D721Med (cell line): ENCODE measurements at regions not wholly inside any gene's neighbourhood (a gene's known extent, or its start where the extent isn't known, plus 50 kb on each side); places are given as distances from the start of the nearest gene placed in this dataset.

Experiments used
- DNase-seq: peaks from one replicate; pipeline ENCODE4 v3.0.0; 2011; ENCODE audit warnings: low spot score; ENCODE audit not compliant: insufficient read length
- FAIRE-seq: peaks from 2 replicates; lab custom pipeline; 2011; peaks lifted over from hg19 to GRCh38; lab: Jason Lieb, UNC
- TF ChIP-seq, protein P1 (sequence below): IDR thresholded peaks from 2 replicates; pipeline ENCODE4 v1.5.1; 2012; ENCODE audit warnings: mild to moderate bottlenecking, control low read depth; ENCODE audit not compliant: insufficient read depth; ENCODE audit errors: missing control alignments

DNA sequence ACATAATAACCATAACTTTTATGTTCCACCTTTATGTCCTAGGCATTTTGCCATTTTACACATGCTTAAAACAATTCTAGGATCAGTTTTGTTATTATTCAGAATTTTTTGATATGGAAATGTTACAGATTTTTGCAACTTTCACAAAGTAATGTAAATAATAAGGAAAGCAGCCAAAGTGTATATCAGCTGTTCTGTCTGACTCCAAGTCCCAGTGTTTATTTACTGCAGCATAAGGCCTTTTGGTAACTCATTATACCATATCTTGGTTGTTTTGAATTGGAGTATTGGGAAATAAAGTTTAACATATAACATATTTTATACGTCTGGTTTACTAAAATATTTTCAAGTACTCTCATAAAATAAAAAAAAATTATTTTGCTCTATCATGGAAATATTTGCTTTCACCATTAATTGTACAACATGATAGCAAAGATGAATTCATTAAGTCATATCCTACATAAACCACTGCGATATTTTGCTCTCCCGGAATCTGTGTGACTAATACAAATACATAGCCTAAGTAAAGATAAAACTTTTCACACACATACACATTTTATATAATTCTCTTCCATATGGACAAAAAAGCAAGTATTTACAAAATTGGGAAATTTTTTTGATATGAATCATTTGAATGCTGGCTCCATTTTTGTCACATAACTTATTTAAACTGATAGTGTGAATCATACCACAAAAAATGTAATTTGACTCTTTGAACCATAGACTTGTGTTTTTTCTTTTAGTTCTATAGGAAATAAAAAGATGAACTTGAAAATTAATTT is 399.0 kb downstream of the PABPC4L start:
- TF ChIP-seq, protein P1, sequence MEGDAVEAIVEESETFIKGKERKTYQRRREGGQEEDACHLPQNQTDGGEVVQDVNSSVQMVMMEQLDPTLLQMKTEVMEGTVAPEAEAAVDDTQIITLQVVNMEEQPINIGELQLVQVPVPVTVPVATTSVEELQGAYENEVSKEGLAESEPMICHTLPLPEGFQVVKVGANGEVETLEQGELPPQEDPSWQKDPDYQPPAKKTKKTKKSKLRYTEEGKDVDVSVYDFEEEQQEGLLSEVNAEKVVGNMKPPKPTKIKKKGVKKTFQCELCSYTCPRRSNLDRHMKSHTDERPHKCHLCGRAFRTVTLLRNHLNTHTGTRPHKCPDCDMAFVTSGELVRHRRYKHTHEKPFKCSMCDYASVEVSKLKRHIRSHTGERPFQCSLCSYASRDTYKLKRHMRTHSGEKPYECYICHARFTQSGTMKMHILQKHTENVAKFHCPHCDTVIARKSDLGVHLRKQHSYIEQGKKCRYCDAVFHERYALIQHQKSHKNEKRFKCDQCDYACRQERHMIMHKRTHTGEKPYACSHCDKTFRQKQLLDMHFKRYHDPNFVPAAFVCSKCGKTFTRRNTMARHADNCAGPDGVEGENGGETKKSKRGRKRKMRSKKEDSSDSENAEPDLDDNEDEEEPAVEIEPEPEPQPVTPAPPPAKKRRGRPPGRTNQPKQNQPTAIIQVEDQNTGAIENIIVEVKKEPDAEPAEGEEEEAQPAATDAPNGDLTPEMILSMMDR, result no peak
- no peak for DNase-seq
- no peak for FAIRE-seq

DNA sequence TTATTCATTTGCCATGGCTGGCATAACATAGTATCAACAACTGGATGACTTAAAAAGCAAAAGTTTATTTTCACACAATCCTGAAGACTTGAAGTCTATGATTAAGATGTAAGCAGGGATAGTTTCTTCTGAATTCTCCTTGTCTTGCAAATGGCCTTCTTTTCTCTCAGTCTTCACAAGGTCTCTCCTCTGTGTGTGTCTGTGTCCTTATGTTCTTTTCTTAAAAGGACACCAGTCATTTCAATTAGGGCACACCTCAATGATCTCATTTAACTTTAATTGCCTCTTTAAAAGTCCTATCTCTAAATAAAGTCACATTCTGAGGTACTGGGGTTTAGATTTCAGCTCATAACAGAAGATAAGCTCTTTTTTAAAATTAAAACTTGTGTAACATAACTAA is 399.7 kb downstream of the PABPC4L start:
- TF ChIP-seq, protein P1, result no peak
- DNase-seq (no peak), FAIRE-seq (no peak)

DNA sequence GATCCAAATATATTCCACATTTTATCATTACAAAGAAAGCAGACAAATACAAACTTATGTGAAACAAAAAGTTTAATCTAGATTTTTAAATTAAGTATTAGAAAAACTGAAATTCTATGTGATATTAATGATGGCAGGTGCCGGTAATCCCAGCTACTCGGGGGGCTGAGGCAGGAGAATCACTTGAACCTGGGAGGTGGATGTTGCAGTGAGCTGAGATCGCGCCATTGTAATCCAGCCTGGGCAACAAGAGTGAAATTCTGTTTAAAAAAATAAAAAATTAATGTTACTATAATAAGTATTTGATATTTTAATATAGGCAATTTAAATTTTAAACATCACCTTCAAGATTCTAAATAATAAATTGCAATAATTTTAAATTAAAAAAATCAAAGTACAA is 400.6 kb downstream of the PABPC4L start:
- TF ChIP-seq, protein P1, result no peak
- DNase-seq (no peak), FAIRE-seq (no peak)

DNA sequence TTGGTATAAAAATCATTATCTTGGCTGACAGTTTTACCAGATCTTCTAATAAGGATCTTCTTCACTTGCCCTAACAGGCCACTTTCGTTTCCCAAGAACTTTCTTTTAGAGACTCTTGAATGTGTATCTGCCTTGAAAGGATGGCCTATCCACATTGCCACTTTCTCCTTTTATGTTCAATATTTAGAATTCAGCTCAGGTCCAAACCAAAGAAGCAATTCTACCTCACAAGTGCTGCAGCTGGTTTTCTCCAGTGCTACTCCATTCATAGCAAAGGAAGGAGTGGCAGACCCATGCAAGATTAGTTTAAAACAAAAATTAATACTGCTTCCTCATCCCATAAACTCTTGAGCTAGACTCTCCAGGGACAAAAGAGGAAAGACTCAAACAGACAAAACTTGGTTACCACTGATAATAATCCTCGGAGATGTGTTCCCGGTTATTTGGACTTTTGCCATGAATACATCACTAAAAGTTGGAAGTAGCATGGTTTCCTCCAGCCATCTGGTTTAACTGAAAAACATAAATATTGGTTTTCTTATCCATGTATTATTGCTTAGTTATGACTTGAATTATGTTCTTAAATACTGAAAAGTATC is 401.8 kb downstream of the PABPC4L start:
- TF ChIP-seq, protein P1, result no peak
- no peak for DNase-seq
- no peak for FAIRE-seq

DNA sequence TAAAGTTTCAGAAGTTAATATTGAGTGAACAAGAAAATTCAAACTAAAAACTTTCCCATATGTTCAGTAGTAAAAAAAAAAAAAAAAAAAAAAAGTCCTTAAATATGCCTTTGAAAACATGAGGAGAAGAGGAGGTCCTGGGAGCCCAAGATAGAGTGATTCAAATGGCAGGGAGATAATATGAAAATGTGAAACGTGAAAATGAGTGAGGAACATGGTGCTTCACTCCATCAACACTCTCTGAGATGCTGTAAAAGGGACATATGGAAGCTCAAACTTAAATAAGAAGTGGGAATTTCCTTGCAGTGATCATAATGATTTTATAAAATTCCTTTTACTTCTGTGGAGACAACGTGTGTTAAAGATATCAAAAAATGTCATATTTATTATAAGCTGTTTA is 423.9 kb downstream of the PABPC4L start:
- TF ChIP-seq, protein P1, result no peak

DNA sequence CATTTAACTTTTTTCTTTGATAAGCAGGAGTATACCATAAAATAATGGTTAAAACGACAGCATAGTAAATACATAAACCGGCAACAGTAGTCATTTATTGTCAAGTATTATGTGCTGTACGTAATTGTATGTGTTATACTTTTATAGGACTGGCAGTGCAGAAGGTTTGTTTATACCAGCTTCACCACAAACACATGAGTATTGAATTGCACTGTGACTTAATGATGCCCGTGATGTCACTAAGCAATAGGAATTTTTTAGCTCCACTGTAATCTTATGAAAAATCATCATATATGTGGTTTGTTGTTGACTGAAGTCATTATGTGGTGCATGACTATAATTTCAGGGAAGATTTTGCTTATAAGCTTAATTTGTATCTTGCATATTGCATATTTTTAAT is 424.6 kb downstream of the PABPC4L start:
- TF ChIP-seq, protein P1, result no peak
- FAIRE-seq, result no peak
- DNase-seq, result no peak

More for the DNA sequence above, 423.9 kb downstream of the PABPC4L start:
- FAIRE-seq (no peak), DNase-seq (no peak)

DNA sequence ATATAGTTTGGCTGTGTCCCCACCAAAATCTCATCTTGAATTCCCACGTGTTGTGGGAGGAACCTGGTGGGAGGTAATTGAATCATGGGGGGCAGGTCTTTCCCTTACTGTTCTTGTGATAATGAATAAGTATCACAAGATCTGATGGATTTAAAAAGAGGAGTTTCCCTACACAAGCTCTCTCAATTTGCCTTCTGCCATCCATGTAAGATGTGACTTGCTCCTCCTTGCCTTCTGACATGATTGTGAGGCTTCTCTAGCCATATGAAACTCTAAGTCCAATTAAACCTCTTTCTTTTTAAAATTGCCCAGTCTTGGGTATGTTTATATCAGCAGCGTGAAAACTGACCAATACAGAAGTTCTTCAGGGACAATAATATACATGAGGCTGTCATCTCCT is 425.1 kb downstream of the PABPC4L start:
- DNase-seq, result no peak
- no peak for FAIRE-seq
- TF ChIP-seq, protein P1, result no peak
